Glutamatergic neuron (in vitro differentiated cells): ENCODE measurements at regions not wholly inside any gene's neighbourhood (a gene's known extent, or its start where the extent isn't known, plus 50 kb on each side); places are given as distances from the start of the nearest gene placed in this dataset.

Experiments
- DNase-seq: peaks from one replicate; pipeline ENCODE4 v3.0.0; 2022
- H3K27ac Mint-ChIP-seq: one replicate; pipeline ENCODE4 v1.8.0; 2020; ENCODE audit warnings: mild to moderate bottlenecking, mixed read lengths, inconsistent platforms; ENCODE audit not compliant: unreplicated experiment
- H3K27me3 Mint-ChIP-seq: one replicate; pipeline ENCODE4 v1.8.0; 2020; ENCODE audit warnings: mild to moderate bottlenecking, moderate library complexity, mixed read lengths, inconsistent platforms; ENCODE audit not compliant: unreplicated experiment
- H3K36me3 Mint-ChIP-seq: one replicate; pipeline ENCODE4 v1.8.0; 2020; ENCODE audit warnings: mild to moderate bottlenecking, mixed read lengths, inconsistent platforms; ENCODE audit not compliant: unreplicated experiment
- H3K4me1 Mint-ChIP-seq: one replicate; pipeline ENCODE4 v1.8.0; 2020; ENCODE audit warnings: mild to moderate bottlenecking, low read depth, mixed read lengths, inconsistent platforms; ENCODE audit not compliant: unreplicated experiment
- H3K4me3 Mint-ChIP-seq: one replicate; pipeline ENCODE4 v1.8.0; 2020; ENCODE audit warnings: mild to moderate bottlenecking, mixed read lengths, inconsistent platforms; ENCODE audit not compliant: unreplicated experiment
- H3K9me3 Mint-ChIP-seq: one replicate; pipeline ENCODE4 v1.8.0; 2020; ENCODE audit warnings: mild to moderate bottlenecking, moderate library complexity, mixed read lengths, inconsistent platforms; ENCODE audit not compliant: unreplicated experiment
- TF ChIP-seq, protein P1 (sequence below): fragments of 200-600 bp; sonication (generic); IDR thresholded peaks from one replicate; pipeline ENCODE4 v1.5.0; 2021; ENCODE audit not compliant: partially characterized antibody, unreplicated experiment

- Mint-ChIP-seq H3K9me3 (no peaks in the 10 kb centered on the region), H3K27me3 (peaks cover 2% of the 10 kb centered on the region), H3K27ac (no peak overlapping the region), H3K36me3 (no peaks in the 10 kb centered on the region), H3K4me1 (peaks cover 4% of the 10 kb centered on the region), H3K4me3 (no peak overlapping the region)
- TF ChIP-seq, protein P1, sequence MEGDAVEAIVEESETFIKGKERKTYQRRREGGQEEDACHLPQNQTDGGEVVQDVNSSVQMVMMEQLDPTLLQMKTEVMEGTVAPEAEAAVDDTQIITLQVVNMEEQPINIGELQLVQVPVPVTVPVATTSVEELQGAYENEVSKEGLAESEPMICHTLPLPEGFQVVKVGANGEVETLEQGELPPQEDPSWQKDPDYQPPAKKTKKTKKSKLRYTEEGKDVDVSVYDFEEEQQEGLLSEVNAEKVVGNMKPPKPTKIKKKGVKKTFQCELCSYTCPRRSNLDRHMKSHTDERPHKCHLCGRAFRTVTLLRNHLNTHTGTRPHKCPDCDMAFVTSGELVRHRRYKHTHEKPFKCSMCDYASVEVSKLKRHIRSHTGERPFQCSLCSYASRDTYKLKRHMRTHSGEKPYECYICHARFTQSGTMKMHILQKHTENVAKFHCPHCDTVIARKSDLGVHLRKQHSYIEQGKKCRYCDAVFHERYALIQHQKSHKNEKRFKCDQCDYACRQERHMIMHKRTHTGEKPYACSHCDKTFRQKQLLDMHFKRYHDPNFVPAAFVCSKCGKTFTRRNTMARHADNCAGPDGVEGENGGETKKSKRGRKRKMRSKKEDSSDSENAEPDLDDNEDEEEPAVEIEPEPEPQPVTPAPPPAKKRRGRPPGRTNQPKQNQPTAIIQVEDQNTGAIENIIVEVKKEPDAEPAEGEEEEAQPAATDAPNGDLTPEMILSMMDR, result no peak
- DNase-seq, result no peak
Observed at GRCh38 chr6:93829009-93829408, 409.6 kb upstream of the EPHA7 start.

GRCh38 chr6:93828553-93828952 lies 409.2 kb upstream of the EPHA7 start:
- H3K27me3 Mint-ChIP-seq, result peaks cover 2% of the 10 kb centered on the region
- H3K27ac Mint-ChIP-seq, result no peak overlapping the region
- H3K9me3 Mint-ChIP-seq, result no peaks in the 10 kb centered on the region
- peaks cover 4% of the 10 kb centered on the region for H3K4me1 Mint-ChIP-seq
- H3K4me3 Mint-ChIP-seq, result no peak overlapping the region
- TF ChIP-seq, protein P1, result no peak
- no peaks in the 10 kb centered on the region for H3K36me3 Mint-ChIP-seq
- no peak for DNase-seq

DNA sequence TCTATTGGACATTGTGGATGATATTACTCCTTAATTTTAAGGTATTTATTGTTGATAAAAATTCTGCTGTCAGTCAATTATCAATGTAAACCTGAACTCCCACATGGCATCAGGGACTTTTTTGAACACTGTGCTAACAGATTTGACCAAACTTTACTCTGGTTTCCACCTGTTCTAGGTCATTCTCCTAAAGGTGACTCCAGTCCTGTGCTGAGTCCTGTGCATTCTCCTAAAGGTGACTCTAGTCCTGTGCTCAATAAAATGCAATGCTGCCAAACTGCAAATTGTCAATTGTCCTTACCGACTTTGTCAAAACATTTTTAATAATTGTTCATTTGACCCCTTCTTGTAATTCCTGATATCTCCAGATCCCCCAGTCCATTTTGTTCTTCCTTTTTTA lies 408.4 kb upstream of the EPHA7 start:
- H3K4me1 Mint-ChIP-seq, result peaks cover 4% of the 10 kb centered on the region
- TF ChIP-seq, protein P1, result no peak
- H3K9me3 Mint-ChIP-seq, result no peaks in the 10 kb centered on the region
- no peak overlapping the region for H3K4me3 Mint-ChIP-seq
- H3K27ac Mint-ChIP-seq, result no peak overlapping the region
- peaks cover 2% of the 10 kb centered on the region for H3K27me3 Mint-ChIP-seq
- H3K36me3 Mint-ChIP-seq, result no peaks in the 10 kb centered on the region
- DNase-seq, result no peak

- Mint-ChIP-seq H3K36me3 (no peaks in the 10 kb centered on the region), H3K27me3 (no peaks in the 10 kb centered on the region), H3K4me1 (no peaks in the 10 kb centered on the region), H3K4me3 (no peak overlapping the region), H3K27ac (no peak overlapping the region), H3K9me3 (no peaks in the 10 kb centered on the region)
- TF ChIP-seq, protein P1, result no peak
- DNase-seq, result no peak
Observed at GRCh38 chr6:93825950-93826349, 406.6 kb upstream of the EPHA7 start.

DNA sequence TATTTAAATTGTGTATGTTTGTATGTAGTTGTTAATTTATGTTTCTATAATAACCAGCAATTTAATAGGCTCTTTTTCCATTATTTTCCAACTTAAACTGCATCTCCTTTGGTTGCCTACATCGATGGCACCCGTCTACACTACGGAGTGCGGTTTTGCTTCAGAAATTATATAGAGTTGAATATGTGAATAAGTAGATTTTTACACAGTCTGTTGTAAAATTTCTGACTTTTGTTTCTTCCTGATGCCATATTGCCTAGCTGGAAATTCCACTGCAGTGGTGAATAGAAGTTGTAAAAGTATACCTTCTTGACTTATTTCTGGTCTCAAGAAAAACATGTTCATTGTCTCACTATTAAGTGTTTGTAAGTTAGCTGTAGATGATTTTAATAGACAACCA lies 404.1 kb upstream of the EPHA7 start:
- H3K9me3 Mint-ChIP-seq, result no peaks in the 10 kb centered on the region
- no peak overlapping the region for H3K27ac Mint-ChIP-seq
- no peak for DNase-seq
- H3K36me3 Mint-ChIP-seq, result no peaks in the 10 kb centered on the region
- peaks cover 8% of the 10 kb centered on the region for H3K4me1 Mint-ChIP-seq
- TF ChIP-seq, protein P1, result no peak
- H3K4me3 Mint-ChIP-seq, result no peak overlapping the region
- H3K27me3 Mint-ChIP-seq, result no peaks in the 10 kb centered on the region
